Peyer's patch (tissue), 4 donors: ENCODE measurements at regions not wholly inside any gene's neighbourhood (a gene's known extent, or its start where the extent isn't known, plus 50 kb on each side); places are given as distances from the start of the nearest gene placed in this dataset.

Source experiments
- DNase-seq, 3 donors: peaks; one replicate each; pipeline ENCODE4 v3.0.0-alpha.2; 2017 to 2019
- H3K27ac ChIP-seq, 4 donors: fragments of 200-600 bp; sonication (generic); one replicate each; pipeline ENCODE4 v1.5.1; 2016 to 2019
- H3K27me3 ChIP-seq, 2 donors: fragments of 200-600 bp; sonication (generic); one replicate each; pipeline ENCODE4 v1.5.1; 2019
- H3K36me3 ChIP-seq, 3 donors: fragments of 200-600 bp; sonication (generic); one replicate each; pipeline ENCODE4 v1.5.1; 2016 to 2019
- H3K4me1 ChIP-seq, 4 donors: fragments of 200-600 bp; sonication (generic); one replicate each; pipeline ENCODE4 v1.5.1; 2016 to 2019
- H3K4me3 ChIP-seq, 4 donors: fragments of 200-600 bp; sonication (generic); 1 replicate in 3 of 4; 2 replicates in 1 of 4; pipeline ENCODE4 v1.5.1; 2016 to 2019; ENCODE audit warnings: mild to moderate bottlenecking in 1 of 4
- H3K9me3 ChIP-seq, 4 donors: fragments of 200-600 bp; sonication (generic); one replicate each; pipeline ENCODE4 v1.5.1; 2016 to 2019; ENCODE audit warnings: mild to moderate bottlenecking in 1 of 4
- POLR2A ChIP-seq, 2 donors: fragments of 450-650 bp; IDR thresholded peaks; one replicate each; pipeline ENCODE4 v1.5.1; 2017; ENCODE audit warnings: antibody characterized with exemption in 2 of 2, mild to moderate bottlenecking in 2 of 2, moderate library complexity in 2 of 2
- TF ChIP-seq, protein P1 (sequence below), 6 experiments: fragments of 450-650 bp in 4 of 6; fragments of 200-600 bp in 2 of 6; sonication (generic) in 1 of 6; IDR thresholded peaks; one replicate each; pipeline ENCODE4 v1.5.1; 2017 to 2019; ENCODE audit warnings: antibody characterized with exemption in 6 of 6, mild to moderate bottlenecking in 3 of 6, moderate library complexity in 1 of 6

DNA sequence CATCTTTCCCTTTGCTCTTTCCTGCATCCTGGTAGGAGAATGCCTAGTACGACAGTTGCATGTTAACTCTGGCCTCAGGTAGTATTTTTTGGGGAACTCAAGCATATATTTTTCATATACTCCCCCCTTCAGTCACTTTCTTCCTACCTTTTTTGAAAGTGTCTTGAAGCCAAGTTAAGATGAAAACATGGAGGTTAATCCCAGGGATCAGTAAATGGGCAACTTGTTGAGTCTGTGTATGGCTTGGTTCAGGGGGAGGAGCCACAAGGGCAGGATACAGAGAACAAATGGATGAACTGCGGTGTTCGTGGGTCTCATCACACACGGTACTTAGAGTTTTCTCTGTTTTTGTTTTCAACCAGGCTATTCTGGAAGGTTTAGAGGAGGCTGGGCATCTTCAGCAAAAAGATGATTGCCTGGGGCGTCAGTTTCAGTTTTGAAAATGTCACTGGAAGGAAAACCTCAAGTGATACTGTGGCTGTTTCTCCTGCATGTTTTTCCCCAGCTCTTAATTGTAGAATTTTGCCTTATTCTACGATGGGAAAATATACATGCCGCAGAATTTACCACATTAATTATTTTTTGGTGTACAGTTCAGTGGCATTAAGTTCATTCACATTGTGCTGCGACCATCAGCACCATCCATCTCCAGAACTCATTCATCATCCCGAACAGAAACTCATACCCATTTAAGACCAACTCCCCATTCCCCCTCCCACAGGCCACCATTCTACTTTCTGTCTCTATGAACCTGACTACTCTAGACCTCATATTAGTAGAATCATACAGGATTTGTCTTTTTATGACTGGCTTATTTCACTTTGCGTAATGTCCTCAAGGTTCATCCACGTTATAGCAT is 71.5 kb downstream of the MAP10 start:
- Histone ChIP-seq H3K36me3 (no peaks in the 10 kb centered on the region), H3K4me3 (no peak overlapping the region), H3K27me3 (no peaks in the 10 kb centered on the region), H3K4me1 (no peaks in the 10 kb centered on the region), H3K27ac (no peak overlapping the region), H3K9me3 (no peaks in the 10 kb centered on the region)
- TF ChIP-seq, protein P1, sequence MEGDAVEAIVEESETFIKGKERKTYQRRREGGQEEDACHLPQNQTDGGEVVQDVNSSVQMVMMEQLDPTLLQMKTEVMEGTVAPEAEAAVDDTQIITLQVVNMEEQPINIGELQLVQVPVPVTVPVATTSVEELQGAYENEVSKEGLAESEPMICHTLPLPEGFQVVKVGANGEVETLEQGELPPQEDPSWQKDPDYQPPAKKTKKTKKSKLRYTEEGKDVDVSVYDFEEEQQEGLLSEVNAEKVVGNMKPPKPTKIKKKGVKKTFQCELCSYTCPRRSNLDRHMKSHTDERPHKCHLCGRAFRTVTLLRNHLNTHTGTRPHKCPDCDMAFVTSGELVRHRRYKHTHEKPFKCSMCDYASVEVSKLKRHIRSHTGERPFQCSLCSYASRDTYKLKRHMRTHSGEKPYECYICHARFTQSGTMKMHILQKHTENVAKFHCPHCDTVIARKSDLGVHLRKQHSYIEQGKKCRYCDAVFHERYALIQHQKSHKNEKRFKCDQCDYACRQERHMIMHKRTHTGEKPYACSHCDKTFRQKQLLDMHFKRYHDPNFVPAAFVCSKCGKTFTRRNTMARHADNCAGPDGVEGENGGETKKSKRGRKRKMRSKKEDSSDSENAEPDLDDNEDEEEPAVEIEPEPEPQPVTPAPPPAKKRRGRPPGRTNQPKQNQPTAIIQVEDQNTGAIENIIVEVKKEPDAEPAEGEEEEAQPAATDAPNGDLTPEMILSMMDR (IDR thresholded peaks at IDR 0.05) = no peak
- no peak for TF ChIP-seq POLR2A (IDR thresholded peaks at IDR 0.05)
- no peak for DNase-seq

DNA sequence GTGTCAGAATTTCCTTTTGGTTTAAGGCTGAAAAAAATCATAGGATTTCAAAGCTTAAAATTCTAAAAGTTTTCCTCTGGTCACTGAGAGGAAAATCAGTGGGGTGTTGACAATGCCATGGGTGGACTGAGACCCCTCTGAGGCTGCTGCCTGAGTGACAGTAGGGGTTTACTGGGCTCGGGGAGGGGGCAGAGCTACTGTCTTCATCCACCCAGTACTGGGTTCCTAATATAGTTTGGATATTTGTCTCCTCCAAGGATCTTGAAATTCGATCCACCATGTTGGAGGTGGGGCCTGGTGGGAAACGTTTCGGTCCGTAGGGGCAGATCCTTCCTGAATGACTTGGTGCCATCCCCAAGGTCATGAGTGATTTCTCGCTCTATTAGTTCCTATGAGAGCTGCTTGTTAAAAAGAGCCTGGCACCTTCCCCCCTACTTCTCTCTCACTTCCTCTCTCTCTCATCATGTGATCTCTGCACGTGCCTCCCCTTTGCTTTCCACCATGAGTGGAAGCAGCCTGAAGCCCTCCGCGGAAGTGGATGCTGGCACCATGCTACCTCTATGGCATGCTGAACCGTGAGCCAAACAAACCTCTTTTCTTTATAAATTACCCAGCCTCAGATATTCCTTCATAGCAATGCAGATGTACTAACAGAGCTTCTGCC is 72.3 kb downstream of the MAP10 start:
- H3K4me1 ChIP-seq = no peaks in the 10 kb centered on the region
- no peaks in the 10 kb centered on the region for H3K36me3 ChIP-seq
- TF ChIP-seq, protein P1 (IDR thresholded peaks at IDR 0.05) = no peak
- no peak for TF ChIP-seq POLR2A (IDR thresholded peaks at IDR 0.05)
- DNase-seq = no peak
- H3K4me3 ChIP-seq = no peak overlapping the region
- H3K9me3 ChIP-seq = no peaks in the 10 kb centered on the region
- no peak overlapping the region for H3K27ac ChIP-seq
- H3K27me3 ChIP-seq = no peaks in the 10 kb centered on the region

DNA sequence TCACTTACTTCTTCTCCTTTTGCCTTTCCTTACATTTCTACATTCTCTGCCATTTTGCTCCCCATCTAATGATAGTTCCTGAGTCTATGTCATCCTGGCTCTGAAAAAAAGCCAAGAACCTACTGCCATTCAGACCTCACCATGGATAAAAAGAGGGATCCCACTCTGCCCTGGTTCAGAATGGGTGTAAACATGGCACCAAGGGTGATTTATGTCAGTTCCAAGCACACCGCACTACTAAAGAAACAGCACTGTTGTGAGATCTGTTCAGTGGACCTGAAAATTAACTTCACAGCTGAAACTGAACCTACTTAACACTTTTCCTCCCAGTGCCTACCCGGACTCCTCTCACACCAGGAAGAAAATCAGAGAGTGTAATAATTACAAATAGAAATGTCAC is 72.3 kb upstream of the NTPCR start:
- Histone ChIP-seq H3K27ac (no peak overlapping the region), H3K4me1 (no peaks in the 10 kb centered on the region), H3K36me3 (no peaks in the 10 kb centered on the region), H3K27me3 (no peaks in the 10 kb centered on the region), H3K4me3 (no peak overlapping the region), H3K9me3 (no peaks in the 10 kb centered on the region)
- no peak for TF ChIP-seq POLR2A (IDR thresholded peaks at IDR 0.05)
- TF ChIP-seq, protein P1 (IDR thresholded peaks at IDR 0.05) = no peak
- no peak for DNase-seq

DNA sequence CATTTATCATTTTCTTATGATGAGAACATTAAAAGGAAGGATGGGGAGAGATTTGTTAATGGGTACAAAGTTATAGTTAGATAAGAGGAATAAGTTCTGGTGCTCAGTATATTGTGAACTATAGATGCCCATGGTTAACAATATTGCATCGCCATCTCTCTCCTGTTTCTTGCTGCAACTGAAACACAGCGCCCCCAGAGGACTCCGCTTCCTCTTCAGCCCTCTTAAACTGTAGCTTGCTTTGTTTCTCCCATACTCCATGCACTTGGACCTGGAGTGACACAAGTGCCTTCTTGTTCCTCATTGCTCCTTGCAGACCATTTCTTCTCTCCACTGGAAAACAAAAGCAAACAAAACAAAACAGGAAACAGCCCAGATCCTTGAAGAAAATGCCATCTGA is 70.1 kb upstream of the NTPCR start:
- Histone ChIP-seq H3K4me3 (no peak overlapping the region), H3K27ac (no peak overlapping the region), H3K4me1 (no peaks in the 10 kb centered on the region), H3K9me3 (no peaks in the 10 kb centered on the region), H3K27me3 (no peaks in the 10 kb centered on the region), H3K36me3 (no peaks in the 10 kb centered on the region)
- peak in 2 of 3 donors; percentile 67 to 72 for DNase-seq
- TF ChIP-seq POLR2A (IDR thresholded peaks at IDR 0.05) = no peak
- TF ChIP-seq, protein P1 (IDR thresholded peaks at IDR 0.05) = peak in 4 of 6 experiments; percentile 14 to 72 (median 68)

DNA sequence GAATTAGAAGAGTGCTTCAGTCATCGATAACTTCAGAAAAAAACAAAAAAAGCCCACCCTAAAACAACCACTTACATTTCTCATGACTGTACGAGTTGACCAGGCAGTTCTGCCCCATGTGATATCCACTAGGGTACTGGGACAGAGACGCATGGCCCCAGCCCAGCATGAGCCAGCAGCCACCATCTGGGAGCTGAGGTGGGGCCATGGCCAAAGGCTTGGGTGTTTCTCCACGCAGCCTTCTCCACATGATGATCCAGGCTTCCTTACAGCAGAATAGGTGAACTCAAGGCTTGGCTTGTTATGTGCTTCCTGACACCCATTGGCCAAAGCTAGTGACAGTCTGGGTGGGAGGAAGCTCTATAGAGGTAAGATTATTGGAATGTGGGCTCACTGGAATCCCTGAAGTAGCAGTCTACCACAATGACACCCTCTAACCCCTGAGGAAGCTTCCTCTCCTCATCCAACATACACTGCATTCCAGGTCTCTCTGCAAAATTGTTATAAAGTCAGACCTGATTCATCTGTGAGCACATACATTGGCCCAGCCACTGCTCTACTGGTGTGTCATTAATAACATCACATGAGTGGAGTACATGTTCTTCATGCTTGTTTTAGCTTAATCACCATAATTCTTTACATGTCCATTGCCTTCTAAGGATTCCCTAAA is 66.3 kb upstream of the NTPCR start:
- Histone ChIP-seq H3K27me3 (no peaks in the 10 kb centered on the region), H3K4me1 (no peaks in the 10 kb centered on the region), H3K27ac (no peak overlapping the region), H3K36me3 (no peaks in the 10 kb centered on the region), H3K4me3 (no peak overlapping the region), H3K9me3 (no peaks in the 10 kb centered on the region)
- no peak for DNase-seq
- TF ChIP-seq POLR2A (IDR thresholded peaks at IDR 0.05) = no peak
- TF ChIP-seq, protein P1 (IDR thresholded peaks at IDR 0.05) = no peak
